GM23338 (cell line): ENCODE measurements at regions not wholly inside any gene's neighbourhood (a gene's known extent, or its start where the extent isn't known, plus 50 kb on each side); places are given as distances from the start of the nearest gene placed in this dataset.

Experiments used
- ATAC-seq: fragments of 200-7000 bp; cut with Tn5 transposase; 3 replicates; pipeline ENCODE4 v1.9.1; 2020
- DNase-seq: peaks from one replicate; pipeline ENCODE4 v3.0.0-alpha.2; 2015; ENCODE audit warnings: low spot score
- H2AFZ ChIP-seq: fragments of 200-600 bp; sonication (generic); 2 replicates; pipeline ENCODE4 v1.8.0; 2016; ENCODE audit warnings: antibody characterized with exemption, mild to moderate bottlenecking, moderate library complexity
- H3F3A ChIP-seq: fragments of 200-600 bp; sonication (generic); replicated peaks from 2 replicates; pipeline ENCODE4 v1.8.0; 2017; ENCODE audit warnings: antibody characterized with exemption, mixed run types, low read depth
- H3K27ac ChIP-seq: fragments of 200-600 bp; sonication (generic); 2 replicates; pipeline ENCODE4 v1.6.1; 2016; ENCODE audit warnings: low read depth
- H3K27me3 ChIP-seq: fragments of 200-600 bp; sonication (generic); 2 replicates; pipeline ENCODE4 v1.8.0; 2016; ENCODE audit warnings: mild to moderate bottlenecking, mixed run types, moderate library complexity; ENCODE audit not compliant: insufficient read depth
- H3K36me3 ChIP-seq: fragments of 200-600 bp; sonication (generic); 2 replicates; pipeline ENCODE4 v1.8.0; 2016; ENCODE audit warnings: mild to moderate bottlenecking; ENCODE audit not compliant: insufficient read depth
- H3K4me1 ChIP-seq: fragments of 200-600 bp; sonication (generic); 2 replicates; pipeline ENCODE4 v1.8.0; 2016; ENCODE audit warnings: mild to moderate bottlenecking, moderate library complexity; ENCODE audit not compliant: insufficient read depth
- H3K4me2 ChIP-seq: fragments of 200-600 bp; sonication (generic); 2 replicates; pipeline ENCODE4 v1.7.1; 2017; ENCODE audit warnings: mixed run types
- H3K4me3 ChIP-seq: fragments of 200-600 bp; sonication (generic); 2 replicates; pipeline ENCODE4 v1.6.1; 2016; ENCODE audit warnings: mixed run types
- H3K79me2 ChIP-seq: fragments of 200-600 bp; sonication (generic); replicated peaks from 2 replicates; pipeline ENCODE4 v1.8.0; 2017; ENCODE audit warnings: mild to moderate bottlenecking; ENCODE audit not compliant: insufficient read depth
- H3K9me2 ChIP-seq: fragments of 200-600 bp; sonication (generic); 2 replicates; pipeline ENCODE4 v1.8.0; 2017; ENCODE audit not compliant: insufficient read depth
- H4K20me1 ChIP-seq: fragments of 200-600 bp; sonication (generic); replicated peaks from 2 replicates; pipeline ENCODE4 v1.8.0; 2017; ENCODE audit warnings: mild to moderate bottlenecking; ENCODE audit not compliant: insufficient read depth
- H3K27ac Mint-ChIP-seq: 2 replicates; pipeline ENCODE4 v1.8.0; 2020; ENCODE audit warnings: inconsistent platforms, mild to moderate bottlenecking, moderate library complexity, mixed read lengths
- H3K27me3 Mint-ChIP-seq: 3 replicates; pipeline ENCODE4 v1.8.0; 2022; ENCODE audit warnings: low read depth, mild to moderate bottlenecking, moderate library complexity, mixed read lengths, inconsistent platforms; ENCODE audit not compliant: insufficient read depth, poor library complexity
- H3K36me3 Mint-ChIP-seq: 3 replicates; pipeline ENCODE4 v1.8.0; 2021; ENCODE audit warnings: low read depth, mild to moderate bottlenecking, inconsistent platforms, moderate library complexity, mixed read lengths
- H3K4me1 Mint-ChIP-seq: 3 replicates; pipeline ENCODE4 v1.8.0; 2020; ENCODE audit warnings: mild to moderate bottlenecking, inconsistent platforms, mixed read lengths
- H3K4me3 Mint-ChIP-seq: 3 replicates; pipeline ENCODE4 v1.8.0; 2021; ENCODE audit warnings: moderate library complexity, mild to moderate bottlenecking, inconsistent platforms, mixed read lengths
- H3K9me3 Mint-ChIP-seq: 3 replicates; pipeline ENCODE4 v1.8.0; 2020; ENCODE audit warnings: moderate library complexity, mild to moderate bottlenecking, inconsistent platforms, mixed read lengths
- ETS1 ChIP-seq: IDR thresholded peaks from 2 replicates; pipeline ENCODE4 v1.6.1; 2016; ENCODE audit warnings: antibody characterized with exemption
- EZH2 ChIP-seq: fragments of 200-600 bp; sonication (generic); IDR thresholded peaks from one replicate; pipeline ENCODE4 v1.8.0; 2017; ENCODE audit warnings: antibody characterized with exemption, mild to moderate bottlenecking, low read depth; ENCODE audit not compliant: unreplicated experiment
- STAT1 ChIP-seq: IDR thresholded peaks from one replicate; pipeline ENCODE4 v1.6.1; 2016; ENCODE audit warnings: antibody characterized with exemption; ENCODE audit not compliant: unreplicated experiment
- ZNF114 ChIP-seq: fragments of 250-450 bp; sonication (Bioruptor Pico); IDR thresholded peaks from 2 replicates; pipeline ENCODE4 v1.5.0; 2020; ENCODE audit warnings: mild to moderate bottlenecking, moderate library complexity
- ZNF331 ChIP-seq: fragments of 250-450 bp; sonication (Bioruptor Pico); IDR thresholded peaks from 2 replicates; pipeline ENCODE4 v1.5.0; 2020; ENCODE audit warnings: low read depth, mild to moderate bottlenecking, moderate library complexity
- ZNF462 ChIP-seq: fragments of 250-450 bp; sonication (Bioruptor Pico); IDR thresholded peaks from 2 replicates; pipeline ENCODE4 v1.5.0; 2020; ENCODE audit warnings: mild to moderate bottlenecking, moderate library complexity
- TF ChIP-seq, protein P1 (sequence below), 2 experiments: fragments of 200-600 bp in 1 of 2; sonication (generic) in 1 of 2; conservative IDR thresholded peaks; 2 replicates each; pipeline versions ENCODE4 v1.5.1 to v1.6.1; 2016 to 2017; ENCODE audit warnings: antibody characterized with exemption in 2 of 2, low read depth in 2 of 2, mild to moderate bottlenecking in 2 of 2, moderate library complexity in 1 of 2
- TF ChIP-seq, protein P2 (sequence below): IDR thresholded peaks from one replicate; pipeline ENCODE4 v1.6.1; 2018; ENCODE audit warnings: antibody characterized with exemption; ENCODE audit not compliant: unreplicated experiment

- H3K4me1 ChIP-seq: no peaks in the 10 kb centered on the region
- H2AFZ ChIP-seq: no peak overlapping the region
- TF ChIP-seq EZH2 (no peak), ZNF462 (no peak), ZNF114 (CRISPR knock-in tag) (no peak), ZNF331 (no peak), STAT1 (no peak), ETS1 (no peak)
- TF ChIP-seq, protein P1, sequence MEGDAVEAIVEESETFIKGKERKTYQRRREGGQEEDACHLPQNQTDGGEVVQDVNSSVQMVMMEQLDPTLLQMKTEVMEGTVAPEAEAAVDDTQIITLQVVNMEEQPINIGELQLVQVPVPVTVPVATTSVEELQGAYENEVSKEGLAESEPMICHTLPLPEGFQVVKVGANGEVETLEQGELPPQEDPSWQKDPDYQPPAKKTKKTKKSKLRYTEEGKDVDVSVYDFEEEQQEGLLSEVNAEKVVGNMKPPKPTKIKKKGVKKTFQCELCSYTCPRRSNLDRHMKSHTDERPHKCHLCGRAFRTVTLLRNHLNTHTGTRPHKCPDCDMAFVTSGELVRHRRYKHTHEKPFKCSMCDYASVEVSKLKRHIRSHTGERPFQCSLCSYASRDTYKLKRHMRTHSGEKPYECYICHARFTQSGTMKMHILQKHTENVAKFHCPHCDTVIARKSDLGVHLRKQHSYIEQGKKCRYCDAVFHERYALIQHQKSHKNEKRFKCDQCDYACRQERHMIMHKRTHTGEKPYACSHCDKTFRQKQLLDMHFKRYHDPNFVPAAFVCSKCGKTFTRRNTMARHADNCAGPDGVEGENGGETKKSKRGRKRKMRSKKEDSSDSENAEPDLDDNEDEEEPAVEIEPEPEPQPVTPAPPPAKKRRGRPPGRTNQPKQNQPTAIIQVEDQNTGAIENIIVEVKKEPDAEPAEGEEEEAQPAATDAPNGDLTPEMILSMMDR (conservative IDR thresholded peaks at IDR 0.05; ENCODE audit: low read depth in 2 of 2): no peak
- TF ChIP-seq, protein P2, sequence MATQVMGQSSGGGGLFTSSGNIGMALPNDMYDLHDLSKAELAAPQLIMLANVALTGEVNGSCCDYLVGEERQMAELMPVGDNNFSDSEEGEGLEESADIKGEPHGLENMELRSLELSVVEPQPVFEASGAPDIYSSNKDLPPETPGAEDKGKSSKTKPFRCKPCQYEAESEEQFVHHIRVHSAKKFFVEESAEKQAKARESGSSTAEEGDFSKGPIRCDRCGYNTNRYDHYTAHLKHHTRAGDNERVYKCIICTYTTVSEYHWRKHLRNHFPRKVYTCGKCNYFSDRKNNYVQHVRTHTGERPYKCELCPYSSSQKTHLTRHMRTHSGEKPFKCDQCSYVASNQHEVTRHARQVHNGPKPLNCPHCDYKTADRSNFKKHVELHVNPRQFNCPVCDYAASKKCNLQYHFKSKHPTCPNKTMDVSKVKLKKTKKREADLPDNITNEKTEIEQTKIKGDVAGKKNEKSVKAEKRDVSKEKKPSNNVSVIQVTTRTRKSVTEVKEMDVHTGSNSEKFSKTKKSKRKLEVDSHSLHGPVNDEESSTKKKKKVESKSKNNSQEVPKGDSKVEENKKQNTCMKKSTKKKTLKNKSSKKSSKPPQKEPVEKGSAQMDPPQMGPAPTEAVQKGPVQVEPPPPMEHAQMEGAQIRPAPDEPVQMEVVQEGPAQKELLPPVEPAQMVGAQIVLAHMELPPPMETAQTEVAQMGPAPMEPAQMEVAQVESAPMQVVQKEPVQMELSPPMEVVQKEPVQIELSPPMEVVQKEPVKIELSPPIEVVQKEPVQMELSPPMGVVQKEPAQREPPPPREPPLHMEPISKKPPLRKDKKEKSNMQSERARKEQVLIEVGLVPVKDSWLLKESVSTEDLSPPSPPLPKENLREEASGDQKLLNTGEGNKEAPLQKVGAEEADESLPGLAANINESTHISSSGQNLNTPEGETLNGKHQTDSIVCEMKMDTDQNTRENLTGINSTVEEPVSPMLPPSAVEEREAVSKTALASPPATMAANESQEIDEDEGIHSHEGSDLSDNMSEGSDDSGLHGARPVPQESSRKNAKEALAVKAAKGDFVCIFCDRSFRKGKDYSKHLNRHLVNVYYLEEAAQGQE: no peak
- no peaks in the 10 kb centered on the region for H3F3A ChIP-seq
- no peaks in the 10 kb centered on the region for H3K27me3 ChIP-seq
- H3K4me1 Mint-ChIP-seq: no peaks in the 10 kb centered on the region
- H3K36me3 ChIP-seq: no peaks in the 10 kb centered on the region
- no peaks in the 10 kb centered on the region for H4K20me1 ChIP-seq
- no peaks in the 10 kb centered on the region for H3K9me3 Mint-ChIP-seq
- H3K36me3 Mint-ChIP-seq: no peaks in the 10 kb centered on the region
- no peak overlapping the region for H3K4me3 Mint-ChIP-seq
- H3K79me2 ChIP-seq: no peaks in the 10 kb centered on the region
- DNase-seq (no peak), ATAC-seq (no peak)
- H3K9me2 ChIP-seq: no peaks in the 10 kb centered on the region
- no peak overlapping the region for H3K27ac Mint-ChIP-seq
- H3K27me3 Mint-ChIP-seq: no peaks in the 10 kb centered on the region
- no peak overlapping the region for H3K4me2 ChIP-seq
- H3K4me3 ChIP-seq: no peak overlapping the region
- no peak overlapping the region for H3K27ac ChIP-seq
These were observed 717.5 kb downstream of the TFAP2A start for GRCh38 chr6:9697263-9697931.
